GM12892 (cell line): ENCODE measurements at regions not wholly inside any gene's neighbourhood (a gene's known extent, or its start where the extent isn't known, plus 50 kb on each side); places are given as distances from the start of the nearest gene placed in this dataset.

Experiments used
- DNase-seq: peaks from one replicate; pipeline ENCODE4 v3.0.0; 2011; ENCODE audit not compliant: insufficient read length
- FAIRE-seq: peaks from 2 replicates; lab custom pipeline; 2011; peaks lifted over from hg19 to GRCh38; lab: Jason Lieb, UNC
- POLR2A ChIP-seq: IDR thresholded peaks from 2 replicates; pipeline ENCODE4 v1.6.1; 2011; ENCODE audit warnings: low read depth, low read length, control low read depth
- POLR2AphosphoS5 ChIP-seq: IDR thresholded peaks from 2 replicates; pipeline ENCODE4 v1.6.1; 2011; ENCODE audit warnings: low read depth, low read length, control low read depth
- TAF1 ChIP-seq: IDR thresholded peaks from 2 replicates; pipeline ENCODE4 v1.6.1; 2011; ENCODE audit warnings: low read depth, mild to moderate bottlenecking, control low read depth, low read length, borderline replicate concordance

DNA sequence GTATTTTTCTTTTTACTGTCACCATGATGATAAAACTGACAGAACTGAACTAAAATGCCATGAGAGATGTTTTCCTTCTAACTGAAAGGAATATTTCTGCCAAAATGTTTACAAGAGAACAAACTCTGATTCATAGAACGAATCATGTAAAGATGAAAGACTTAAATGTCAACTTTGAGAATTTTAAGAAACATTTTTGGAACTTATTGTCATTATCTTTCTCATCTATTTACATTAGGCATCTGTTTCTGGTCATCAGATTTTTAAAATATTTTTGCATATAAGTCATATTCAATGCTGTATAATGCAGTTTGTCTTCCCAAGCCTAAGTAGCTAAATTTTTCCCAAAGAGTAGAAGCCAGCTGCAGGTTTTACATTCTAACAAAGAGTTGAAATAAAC is 358.5 kb downstream of the TFEC start:
- TF ChIP-seq TAF1 (no peak), POLR2A (no peak), POLR2AphosphoS5 (no peak)
- no peak for FAIRE-seq
- no peak for DNase-seq

DNA sequence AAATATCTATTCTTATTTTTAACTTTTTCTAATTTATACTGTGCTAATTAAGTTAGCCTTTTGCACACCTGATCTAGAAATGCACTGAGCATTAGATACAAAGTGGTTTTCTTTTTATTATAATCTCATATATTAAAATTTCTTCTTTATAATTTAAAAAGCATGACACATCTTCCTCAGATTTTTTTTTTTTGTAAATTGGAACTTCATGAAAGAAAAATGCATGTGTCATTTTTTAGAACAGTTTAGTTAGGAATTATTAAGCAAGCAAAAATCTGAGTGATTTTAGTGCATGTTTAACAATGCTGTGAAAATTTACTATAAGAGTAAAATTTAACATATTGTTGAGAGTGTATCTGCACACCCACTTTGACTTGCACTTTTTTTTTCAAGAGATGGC is 367.9 kb downstream of the TFEC start:
- TF ChIP-seq TAF1 (no peak), POLR2AphosphoS5 (no peak), POLR2A (no peak)
- DNase-seq (no peak), FAIRE-seq (no peak)

DNA sequence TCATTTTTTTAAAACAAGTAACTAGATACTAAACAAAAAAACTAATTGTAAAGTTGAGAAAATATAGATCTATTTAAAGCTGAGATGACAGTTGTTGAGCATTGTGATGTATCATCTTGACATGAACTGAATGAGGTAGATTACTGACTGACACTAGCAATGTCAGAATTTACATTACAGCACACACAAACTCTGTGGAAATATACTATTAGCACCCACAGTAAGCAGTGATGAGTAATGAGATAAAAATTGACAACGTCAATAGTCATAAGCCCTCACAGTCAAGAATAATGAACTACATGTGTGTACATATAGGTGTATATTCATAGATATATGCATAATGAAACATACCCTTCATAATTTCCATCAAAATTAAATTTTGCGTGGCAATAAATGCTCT is 368.4 kb downstream of the TFEC start:
- no peak for FAIRE-seq
- no peak for TF ChIP-seq TAF1
- no peak for TF ChIP-seq POLR2A
- no peak for DNase-seq

DNA sequence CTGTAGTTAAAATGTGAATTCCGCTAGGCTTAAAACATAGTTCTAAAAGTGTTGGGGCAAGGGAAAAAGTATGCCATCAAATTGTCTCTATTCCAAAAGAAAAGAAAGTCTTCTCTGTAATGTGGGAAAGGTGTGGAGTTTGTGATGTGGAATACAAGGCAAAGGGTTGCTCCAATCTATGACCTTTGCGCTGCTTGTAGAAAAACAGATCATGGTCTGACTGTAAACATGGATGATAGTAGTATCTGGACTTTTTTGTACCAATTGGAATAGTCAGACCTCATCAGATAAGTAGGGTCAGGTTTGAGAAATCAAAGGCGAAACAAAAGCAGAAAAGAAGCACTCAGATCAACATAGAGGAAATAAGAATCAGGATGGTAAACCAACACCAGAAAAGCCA is 372.3 kb downstream of the TFEC start:
- no peak for FAIRE-seq

DNA sequence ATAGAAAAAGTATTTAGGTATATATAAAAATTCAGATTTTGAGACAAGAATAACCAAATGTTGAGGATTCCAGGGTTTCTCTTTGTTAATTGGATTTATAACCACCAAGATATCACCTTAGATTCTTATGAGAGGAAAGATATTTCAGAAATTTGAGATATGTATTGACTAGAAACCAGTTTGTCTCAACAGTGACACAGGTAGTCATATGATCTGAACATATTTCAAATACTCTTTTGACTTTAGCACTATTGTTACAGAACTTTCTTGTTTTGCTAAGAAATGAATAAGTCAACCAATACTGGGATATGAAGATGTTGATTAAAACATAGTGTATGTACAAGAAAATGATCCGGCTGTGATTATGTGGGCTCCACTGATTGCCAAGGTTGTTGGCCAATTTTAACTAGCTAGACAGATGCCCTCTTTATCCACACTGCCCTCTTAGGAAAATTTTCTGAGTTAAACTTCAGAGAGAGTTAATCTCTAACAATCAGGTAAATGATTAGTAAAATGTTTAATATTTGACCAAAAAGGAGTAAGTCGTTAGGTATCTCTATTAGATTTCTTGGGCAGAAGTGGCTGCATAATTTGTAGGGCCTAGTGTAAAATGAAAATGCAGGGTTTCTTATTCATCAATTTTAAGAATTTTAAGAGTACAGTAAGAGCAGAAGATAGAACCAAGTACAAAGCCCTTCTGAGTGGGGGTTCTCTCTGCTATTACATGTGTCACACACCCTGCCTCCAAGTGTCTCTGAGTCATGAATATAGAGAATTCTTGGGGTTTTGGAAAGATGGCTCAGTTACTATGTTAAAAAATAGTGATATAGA is 376.0 kb downstream of the TFEC start:
- DNase-seq: no peak
- FAIRE-seq: no peak
- no peak for TF ChIP-seq POLR2AphosphoS5
- no peak for TF ChIP-seq TAF1

More for the DNA sequence above, 372.3 kb downstream of the TFEC start:
- no peak for DNase-seq
- TF ChIP-seq POLR2A (no peak), TAF1 (no peak), POLR2AphosphoS5 (no peak)

DNA sequence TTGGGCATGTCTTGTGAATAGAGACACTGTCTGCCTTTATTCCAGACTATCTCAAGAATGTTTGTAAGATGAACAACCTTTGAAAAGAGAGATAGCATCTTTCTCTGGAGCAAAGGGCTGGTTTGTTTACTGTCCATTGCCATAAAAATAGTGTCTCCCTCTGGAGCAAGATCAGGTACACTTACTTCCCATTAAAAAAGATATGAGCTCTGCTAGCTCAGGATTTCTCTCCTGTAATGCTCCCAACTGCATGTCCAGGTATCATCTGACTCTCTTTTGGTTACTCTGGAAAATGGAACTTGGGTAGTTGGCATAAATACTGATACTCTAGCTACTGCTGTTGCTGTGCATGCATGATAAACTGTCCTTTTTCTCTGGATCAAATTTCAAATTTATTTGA is 381.1 kb downstream of the TFEC start:
- no peak for FAIRE-seq

DNA sequence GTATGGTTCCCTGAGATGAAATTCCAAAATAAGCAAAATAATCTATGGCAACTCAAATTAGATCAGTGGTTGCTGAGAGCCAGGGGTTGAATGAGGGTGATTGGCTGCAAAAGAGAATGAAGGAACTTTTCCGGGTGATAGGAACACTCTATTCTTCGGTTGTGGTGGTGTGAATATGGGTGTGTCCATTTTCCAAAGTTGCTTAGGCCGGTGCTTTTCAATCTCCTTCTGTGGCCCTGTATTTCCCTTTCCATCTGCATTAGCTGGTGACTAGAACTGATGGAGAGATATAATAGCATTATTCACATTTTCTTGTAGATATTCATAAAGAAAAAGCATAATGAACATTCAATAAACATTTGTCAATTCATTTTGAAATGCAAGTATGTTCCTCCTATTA is 382.9 kb downstream of the TFEC start:
- TF ChIP-seq POLR2AphosphoS5: no peak
- TF ChIP-seq POLR2A: no peak
- no peak for TF ChIP-seq TAF1
- no peak for FAIRE-seq

More for the DNA sequence above, 381.1 kb downstream of the TFEC start:
- TF ChIP-seq TAF1 (no peak), POLR2A (no peak), POLR2AphosphoS5 (no peak)
- DNase-seq: no peak

DNA sequence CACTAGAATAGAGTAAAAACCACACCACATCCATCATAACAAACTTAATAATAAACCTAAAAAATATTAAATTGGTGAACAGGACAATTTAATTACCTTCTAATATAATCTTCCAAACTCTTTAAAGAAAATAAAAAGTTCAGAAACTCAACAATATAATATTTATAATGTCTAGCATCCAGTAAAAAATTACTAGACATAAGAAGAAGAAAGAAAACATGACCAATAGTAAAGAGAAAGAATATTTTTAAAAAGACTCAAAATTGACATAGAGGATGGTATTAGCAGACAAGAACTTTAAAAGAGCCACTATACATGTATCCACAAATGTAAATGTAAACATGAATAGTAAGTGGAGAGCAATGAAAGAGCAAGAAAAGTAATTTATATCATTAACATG is 388.4 kb downstream of the TFEC start:
- no peak for TF ChIP-seq TAF1
- TF ChIP-seq POLR2A: no peak
- TF ChIP-seq POLR2AphosphoS5: no peak
- FAIRE-seq: no peak
- DNase-seq: no peak

More for the DNA sequence above, 382.9 kb downstream of the TFEC start:
- DNase-seq: no peak

DNA sequence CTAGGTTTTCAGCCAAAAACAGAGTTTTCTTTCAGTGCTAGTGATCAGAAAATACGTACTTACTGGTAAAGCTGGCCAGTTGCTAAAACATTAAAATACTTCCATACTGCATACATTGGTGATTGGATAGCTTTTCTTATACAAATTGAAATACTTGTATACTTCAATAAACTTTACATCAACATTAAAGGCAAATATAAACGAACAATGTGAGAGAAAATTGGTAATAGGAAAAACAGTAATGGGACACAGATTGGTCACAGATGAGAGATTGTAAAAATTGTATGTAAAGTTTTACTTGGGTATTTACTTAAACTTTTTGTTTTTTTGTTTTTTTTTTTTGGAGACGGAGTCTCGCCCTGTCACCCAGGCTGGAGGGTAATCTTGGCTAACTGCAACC is 391.7 kb downstream of the TFEC start:
- FAIRE-seq: no peak
- no peak for DNase-seq
- TF ChIP-seq TAF1: no peak
- TF ChIP-seq POLR2AphosphoS5: no peak
- TF ChIP-seq POLR2A: no peak

DNA sequence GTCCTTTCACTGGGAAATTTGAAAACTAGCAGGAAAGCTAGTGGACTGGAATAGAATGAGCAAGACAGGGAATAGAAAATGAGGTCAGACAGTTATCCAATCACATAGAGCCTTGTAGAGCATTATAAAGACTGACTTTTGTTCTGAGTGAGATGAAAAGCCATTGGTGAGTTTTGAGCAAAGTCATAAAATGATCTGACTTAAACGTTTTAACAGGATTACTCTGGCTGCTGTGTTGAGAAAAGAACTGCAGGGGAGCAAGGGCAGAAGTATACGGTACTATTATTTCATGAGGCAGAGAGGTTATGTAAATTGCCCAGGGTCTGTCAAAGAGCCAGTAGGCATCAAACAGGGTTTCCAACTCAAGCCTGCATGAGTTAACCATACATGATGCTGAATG is 393.4 kb downstream of the TFEC start:
- no peak for DNase-seq
- FAIRE-seq: no peak
- TF ChIP-seq POLR2AphosphoS5: no peak
- no peak for TF ChIP-seq TAF1
- TF ChIP-seq POLR2A: no peak

DNA sequence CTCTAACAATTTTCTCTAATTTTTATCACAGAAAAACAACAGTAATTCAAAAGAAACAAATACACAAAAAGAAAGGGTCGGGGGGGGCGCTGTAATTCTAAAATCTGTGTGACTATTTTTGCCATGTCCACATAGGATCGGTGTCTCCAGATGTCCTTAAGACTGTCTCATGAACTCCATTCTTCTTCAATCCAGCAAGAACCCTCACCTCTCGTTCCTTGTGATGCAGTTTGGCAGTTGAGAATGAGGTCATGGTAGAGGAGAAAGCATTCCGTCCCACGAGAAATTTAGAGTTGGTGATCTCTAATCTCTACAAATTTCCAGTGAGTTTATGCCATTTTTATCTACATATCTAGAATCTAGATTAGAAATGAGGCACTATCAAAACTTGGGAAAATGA is 394.7 kb downstream of the TFEC start:
- DNase-seq (no peak), FAIRE-seq (no peak)
- no peak for TF ChIP-seq TAF1
- TF ChIP-seq POLR2AphosphoS5: no peak
- no peak for TF ChIP-seq POLR2A

DNA sequence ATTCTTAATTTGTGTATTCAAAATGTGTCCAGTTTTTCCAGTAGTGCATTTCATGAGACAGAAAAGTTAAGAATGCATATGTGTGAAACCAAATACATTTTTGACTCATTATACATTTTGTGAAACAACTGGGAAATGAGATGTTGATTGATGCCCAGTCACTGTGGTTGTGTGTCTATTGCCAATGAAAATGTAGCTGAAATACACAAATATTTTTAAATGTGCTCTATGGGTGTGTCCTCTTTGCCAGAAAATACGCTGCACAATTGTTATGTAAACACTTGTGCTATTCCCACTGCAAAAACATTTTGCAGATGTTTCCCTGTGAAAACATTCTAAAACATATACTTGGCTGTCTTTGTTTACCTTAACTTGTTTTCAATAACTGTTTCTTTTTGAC is 395.2 kb downstream of the TFEC start:
- FAIRE-seq: no peak
- TF ChIP-seq POLR2A (no peak), POLR2AphosphoS5 (no peak), TAF1 (no peak)
- no peak for DNase-seq

DNA sequence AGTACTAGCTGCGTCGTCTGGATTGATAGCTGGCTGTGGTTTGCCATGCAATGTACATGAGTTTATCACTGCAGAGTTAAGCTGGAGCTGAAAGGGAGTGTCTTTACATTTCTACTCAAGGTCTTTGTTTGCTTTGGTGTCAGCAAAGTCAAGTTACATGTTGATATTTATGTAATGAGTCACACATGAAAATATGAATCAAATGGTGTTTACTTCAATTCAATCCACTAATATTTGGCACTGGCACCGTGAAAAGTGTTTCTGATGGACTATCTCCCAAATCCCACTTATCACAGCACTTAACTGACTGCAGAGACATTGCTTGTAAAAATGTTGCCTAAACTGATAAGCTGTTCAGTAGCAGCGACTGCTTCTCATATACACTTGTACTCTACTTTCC is 395.9 kb downstream of the TFEC start:
- TF ChIP-seq POLR2A: no peak
- no peak for TF ChIP-seq TAF1
- no peak for TF ChIP-seq POLR2AphosphoS5
- peak; percentile 65 for FAIRE-seq
- DNase-seq: no peak
